ENCODE measurements at regions not wholly inside any gene's neighbourhood (a gene's known extent, or its start where the extent isn't known, plus 50 kb on each side); places are given as distances from the start of the nearest gene placed in this dataset.
A peak's percentile ranks its signal among the peaks of the same experiment; 100 is the strongest.
"Not testable (repeated sequence)": the region's sequence is repeated elsewhere in the genome, so short reads cannot be mapped to it uniquely, and the experiment has no call there.

- ATAC-seq: peak; percentile 26 to 54
Measured at GRCh38 chr13:50235604-50236342, 220.5 kb downstream of the KCNRG start.

- peak; percentile 87 to 91 for ATAC-seq
Measured at GRCh38 chr13:50236898-50237318, 221.7 kb downstream of the KCNRG start.

- peak; percentile 25 to 29 for ATAC-seq
Measured at GRCh38 chr13:50238922-50239321, 223.7 kb downstream of the KCNRG start.

GRCh38 chr13:50241479-50241878 lies 226.2 kb downstream of the KCNRG start:
- no peak for ATAC-seq

GRCh38 chr13:50243931-50244330 lies 228.7 kb downstream of the KCNRG start:
- no peak for ATAC-seq

- ATAC-seq: no peak
Measured at GRCh38 chr13:50244355-50244712, 229.1 kb downstream of the KCNRG start.

GRCh38 chr13:50244713-50245574 lies 229.7 kb downstream of the KCNRG start:
- ATAC-seq: peak; percentile 95 to 97

GRCh38 chr13:50247223-50247622 lies 232.0 kb downstream of the KCNRG start:
- ATAC-seq: no peak

GRCh38 chr13:50248516-50249143 lies 233.4 kb downstream of the KCNRG start:
- no peak for ATAC-seq

- no peak for ATAC-seq
Measured at GRCh38 chr13:50249144-50249521, 233.9 kb downstream of the KCNRG start.

GRCh38 chr13:50250401-50250800 lies 235.2 kb downstream of the KCNRG start:
- ATAC-seq: no peak

- no peak for ATAC-seq
Measured at GRCh38 chr13:50255639-50256038, 240.4 kb downstream of the KCNRG start.

GRCh38 chr13:50256536-50257321 lies 241.5 kb downstream of the KCNRG start:
- not testable (repeated sequence) for ATAC-seq

GRCh38 chr13:50257646-50258045 lies 242.4 kb downstream of the KCNRG start:
- ATAC-seq: peak; percentile 75 to 78

GRCh38 chr13:50261130-50261901 lies 246.1 kb downstream of the KCNRG start:
- no peak for ATAC-seq

- ATAC-seq: no peak
Measured at GRCh38 chr13:50267066-50267465, 251.8 kb downstream of the KCNRG start.

- no peak for ATAC-seq
Measured at GRCh38 chr13:50267917-50268316, 252.7 kb downstream of the KCNRG start.

- no peak for ATAC-seq
Measured at GRCh38 chr13:50268500-50268899, 253.3 kb downstream of the KCNRG start.

GRCh38 chr13:50274181-50274580 lies 258.9 kb downstream of the KCNRG start:
- no peak for ATAC-seq

- ATAC-seq: peak; percentile 79
Measured at GRCh38 chr13:50275392-50276063, 260.3 kb downstream of the KCNRG start.

GRCh38 chr13:50276550-50276949 lies 261.3 kb downstream of the KCNRG start:
- ATAC-seq: no peak
